ENCODE measurements at regions not wholly inside any gene's neighbourhood (a gene's known extent, or its start where the extent isn't known, plus 50 kb on each side); places are given as distances from the start of the nearest gene placed in this dataset.

DNA sequence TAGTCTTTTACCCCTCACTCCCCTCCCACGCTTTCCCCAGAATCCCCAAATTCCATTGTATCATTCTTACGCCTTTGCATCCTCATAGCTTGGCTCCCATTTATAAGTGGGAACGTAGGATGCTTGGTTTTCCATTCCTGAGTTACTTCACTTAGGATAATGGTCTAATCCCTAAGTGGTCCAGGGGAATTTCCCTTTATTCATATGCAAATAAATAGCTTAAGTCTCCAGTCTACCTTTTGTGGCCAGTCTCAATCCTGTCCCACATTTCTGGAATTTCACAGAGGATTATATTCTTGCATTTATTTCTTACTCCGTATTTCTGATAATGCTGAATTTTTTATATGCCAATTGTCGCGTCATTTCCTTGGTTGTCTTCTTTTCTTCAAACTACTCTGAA, 245.6 kb upstream of the DAB2 start:
- H3K9me3 ChIP-seq, result no peaks in the 10 kb centered on the region
- H3K36me3 ChIP-seq, result no peaks in the 10 kb centered on the region
- TF ChIP-seq POLR2AphosphoS5 (IDR thresholded peaks at IDR 0.05) (no peak), EP300 (IDR thresholded peaks at IDR 0.05) (no peak), POLR2A (IDR thresholded peaks at IDR 0.05) (no peak)
- no peak for DNase-seq
- H3K4me1 ChIP-seq, result no peaks in the 10 kb centered on the region
- WGBS, 2 donors, result 92 to 95% methylated on average over 6 of the region's 6 CpGs
- no peak overlapping the region for H3K4me3 ChIP-seq
- H3K27ac ChIP-seq, result no peak overlapping the region
- intact Hi-C loops (cut with DNase I), result no loop called here
- H3K27me3 ChIP-seq, result no peaks in the 10 kb centered on the region

GRCh38 chr5:39668980-39669379, 244.2 kb upstream of the DAB2 start:
- TF ChIP-seq POLR2A (IDR thresholded peaks at IDR 0.05) (no peak), EP300 (IDR thresholded peaks at IDR 0.05) (no peak), POLR2AphosphoS5 (IDR thresholded peaks at IDR 0.05) (no peak)
- TF ChIP-seq, protein P1, sequence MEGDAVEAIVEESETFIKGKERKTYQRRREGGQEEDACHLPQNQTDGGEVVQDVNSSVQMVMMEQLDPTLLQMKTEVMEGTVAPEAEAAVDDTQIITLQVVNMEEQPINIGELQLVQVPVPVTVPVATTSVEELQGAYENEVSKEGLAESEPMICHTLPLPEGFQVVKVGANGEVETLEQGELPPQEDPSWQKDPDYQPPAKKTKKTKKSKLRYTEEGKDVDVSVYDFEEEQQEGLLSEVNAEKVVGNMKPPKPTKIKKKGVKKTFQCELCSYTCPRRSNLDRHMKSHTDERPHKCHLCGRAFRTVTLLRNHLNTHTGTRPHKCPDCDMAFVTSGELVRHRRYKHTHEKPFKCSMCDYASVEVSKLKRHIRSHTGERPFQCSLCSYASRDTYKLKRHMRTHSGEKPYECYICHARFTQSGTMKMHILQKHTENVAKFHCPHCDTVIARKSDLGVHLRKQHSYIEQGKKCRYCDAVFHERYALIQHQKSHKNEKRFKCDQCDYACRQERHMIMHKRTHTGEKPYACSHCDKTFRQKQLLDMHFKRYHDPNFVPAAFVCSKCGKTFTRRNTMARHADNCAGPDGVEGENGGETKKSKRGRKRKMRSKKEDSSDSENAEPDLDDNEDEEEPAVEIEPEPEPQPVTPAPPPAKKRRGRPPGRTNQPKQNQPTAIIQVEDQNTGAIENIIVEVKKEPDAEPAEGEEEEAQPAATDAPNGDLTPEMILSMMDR (IDR thresholded peaks at IDR 0.05), result no peak
- Histone ChIP-seq H3K36me3 (no peaks in the 10 kb centered on the region), H3K4me1 (no peaks in the 10 kb centered on the region), H3K27ac (no peak overlapping the region), H3K4me3 (no peak overlapping the region), H3K27me3 (no peaks in the 10 kb centered on the region), H3K9me3 (no peaks in the 10 kb centered on the region)
- no peak for DNase-seq
- 96 to 97% methylated on average over 3 of the region's 3 CpGs for WGBS, 2 donors
- intact Hi-C loops (cut with DNase I), result no loop called here

GRCh38 chr5:39665328-39665727, 240.5 kb upstream of the DAB2 start:
- Histone ChIP-seq H3K27ac (no peak overlapping the region), H3K9me3 (no peaks in the 10 kb centered on the region), H3K36me3 (no peaks in the 10 kb centered on the region), H3K4me3 (no peak overlapping the region), H3K27me3 (no peaks in the 10 kb centered on the region), H3K4me1 (no peaks in the 10 kb centered on the region)
- intact Hi-C loops (cut with DNase I), result no loop called here
- DNase-seq, result no peak
- WGBS, 2 donors, result 95 to 96% methylated on average over 23 of the region's 23 CpGs
- TF ChIP-seq, protein P1 (IDR thresholded peaks at IDR 0.05), result no peak
- TF ChIP-seq POLR2A (IDR thresholded peaks at IDR 0.05), result no peak
- no peak for TF ChIP-seq EP300 (IDR thresholded peaks at IDR 0.05)
- TF ChIP-seq POLR2AphosphoS5 (IDR thresholded peaks at IDR 0.05), result no peak

DNA sequence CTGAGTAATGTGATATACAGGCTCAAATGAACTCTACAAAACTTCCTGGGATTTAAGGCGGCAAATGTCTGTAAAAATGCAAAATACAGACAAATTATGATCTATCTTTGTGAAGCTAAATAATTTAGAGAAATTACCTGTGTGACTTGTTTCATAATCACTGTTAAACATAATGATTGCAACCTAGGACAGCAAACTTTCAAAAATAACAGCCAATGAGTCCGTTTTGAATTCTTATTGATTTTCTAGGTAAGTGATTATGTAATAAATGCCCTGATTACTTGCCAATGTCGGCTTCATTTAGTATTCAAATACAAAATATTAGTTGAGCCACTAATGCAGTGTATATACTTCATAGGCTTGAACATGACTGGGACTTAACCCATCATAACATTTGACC, 238.2 kb upstream of the DAB2 start:
- Histone ChIP-seq H3K27me3 (no peaks in the 10 kb centered on the region), H3K36me3 (no peaks in the 10 kb centered on the region), H3K27ac (no peak overlapping the region), H3K9me3 (no peaks in the 10 kb centered on the region), H3K4me1 (no peaks in the 10 kb centered on the region), H3K4me3 (no peak overlapping the region)
- WGBS, 2 donors, result 82 to 86% methylated on average over 3 of the region's 3 CpGs
- DNase-seq, result no peak
- TF ChIP-seq, protein P1 (IDR thresholded peaks at IDR 0.05), result no peak
- no peak for TF ChIP-seq POLR2A (IDR thresholded peaks at IDR 0.05)
- TF ChIP-seq POLR2AphosphoS5 (IDR thresholded peaks at IDR 0.05), result no peak
- no peak for TF ChIP-seq EP300 (IDR thresholded peaks at IDR 0.05)
- intact Hi-C loops (cut with DNase I), result no loop called here

DNA sequence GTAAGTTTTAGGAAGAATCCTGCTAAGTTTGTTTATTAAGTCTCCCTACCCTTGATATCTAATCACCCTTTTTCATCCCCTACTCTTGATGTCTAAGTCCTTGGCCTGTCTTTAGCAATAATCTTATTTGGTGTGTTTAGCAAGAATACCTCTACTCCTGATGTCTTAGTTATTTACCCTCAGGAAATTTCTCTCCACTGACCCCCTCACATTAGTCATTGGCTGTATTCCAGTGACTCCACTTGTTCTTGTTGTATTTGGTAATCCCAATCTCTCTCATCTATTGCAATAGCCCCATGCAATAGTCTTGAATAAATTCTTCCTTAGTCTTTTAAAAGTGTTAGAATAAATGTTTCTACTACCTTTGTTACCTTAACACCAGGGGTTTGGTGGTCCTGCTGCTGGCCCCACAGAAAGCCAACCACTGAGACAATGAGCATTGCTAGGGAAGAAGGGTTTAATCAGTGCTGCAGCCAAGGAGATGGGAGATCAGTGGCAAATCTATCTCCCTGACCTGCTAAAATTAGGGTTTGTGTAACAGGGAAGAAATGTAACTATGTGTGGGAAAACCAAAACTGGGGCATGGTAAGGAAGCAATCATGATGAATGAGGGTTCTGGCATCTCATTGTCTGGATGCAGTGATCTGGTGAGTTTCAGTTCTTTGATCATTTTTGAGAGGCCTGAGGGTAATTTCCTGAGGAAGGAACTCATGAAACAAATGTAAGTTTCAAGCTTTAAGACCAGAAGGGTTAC, 236.4 kb upstream of the DAB2 start:
- TF ChIP-seq EP300 (IDR thresholded peaks at IDR 0.05) (no peak), POLR2A (IDR thresholded peaks at IDR 0.05) (no peak), POLR2AphosphoS5 (IDR thresholded peaks at IDR 0.05) (no peak)
- TF ChIP-seq, protein P1 (IDR thresholded peaks at IDR 0.05), result no peak
- no peak for DNase-seq
- intact Hi-C loops (cut with DNase I), result no loop called here

More for the DNA sequence above, 236.4 kb upstream of the DAB2 start:
- no peak overlapping the region for H3K27ac ChIP-seq
- no peaks in the 10 kb centered on the region for H3K4me1 ChIP-seq
- H3K27me3 ChIP-seq, result no peaks in the 10 kb centered on the region
- no peak overlapping the region for H3K4me3 ChIP-seq
- no peaks in the 10 kb centered on the region for H3K9me3 ChIP-seq
- H3K36me3 ChIP-seq, result no peaks in the 10 kb centered on the region
